HPDE6-E6E7 (cell line): ENCODE measurements at regions not wholly inside any gene's neighbourhood (a gene's known extent, or its start where the extent isn't known, plus 50 kb on each side); places are given as distances from the start of the nearest gene placed in this dataset.
"Not testable (repeated sequence)": the region's sequence is repeated elsewhere in the genome, so short reads cannot be mapped to it uniquely, and the experiment has no call there.

Experiments
- DNase-seq: peaks from one replicate; pipeline ENCODE4 v3.0.0; 2011; ENCODE audit warnings: missing footprints; ENCODE audit errors: extremely low spot score

DNA sequence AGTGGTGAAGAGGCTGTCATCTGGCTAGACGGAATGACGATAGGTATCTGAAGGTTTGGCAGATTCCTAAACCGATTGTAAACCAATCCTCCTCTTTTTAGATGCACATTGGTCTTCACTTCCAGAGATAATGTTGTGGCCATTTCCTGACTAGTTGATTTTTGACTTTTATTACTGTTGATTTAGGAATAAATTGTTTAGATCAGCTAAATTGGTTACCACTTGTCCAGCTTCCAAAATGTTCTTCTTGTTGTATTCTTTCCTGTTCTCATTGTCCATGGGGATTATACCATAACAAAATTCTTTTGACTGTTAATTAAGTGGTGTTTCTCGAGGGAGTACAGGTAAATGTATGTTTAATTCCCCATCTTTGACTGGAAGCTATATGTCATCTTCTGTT is 119.7 kb downstream of the MACROH2A1 start:
- DNase-seq: no peak

DNA sequence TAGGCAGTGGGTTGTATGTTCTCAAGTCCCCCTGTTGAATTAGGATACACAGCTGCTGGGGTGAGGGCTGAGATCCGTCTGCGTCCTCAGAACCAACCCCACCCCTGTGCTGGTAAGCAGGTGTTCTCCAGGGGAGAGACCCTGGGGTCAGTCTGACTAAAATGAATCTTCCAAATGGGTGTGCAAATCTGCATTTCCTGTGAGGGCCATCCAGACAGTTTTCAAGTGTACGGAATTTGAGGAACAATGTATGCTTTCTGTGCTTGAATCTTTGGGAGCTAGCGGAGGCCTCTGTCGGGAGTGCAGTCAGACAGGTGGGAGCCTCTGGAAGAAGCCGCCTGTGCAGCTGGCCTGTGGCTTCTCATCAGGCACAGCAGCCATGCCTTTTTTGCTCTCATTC is 122.9 kb downstream of the MACROH2A1 start:
- DNase-seq: no peak

DNA sequence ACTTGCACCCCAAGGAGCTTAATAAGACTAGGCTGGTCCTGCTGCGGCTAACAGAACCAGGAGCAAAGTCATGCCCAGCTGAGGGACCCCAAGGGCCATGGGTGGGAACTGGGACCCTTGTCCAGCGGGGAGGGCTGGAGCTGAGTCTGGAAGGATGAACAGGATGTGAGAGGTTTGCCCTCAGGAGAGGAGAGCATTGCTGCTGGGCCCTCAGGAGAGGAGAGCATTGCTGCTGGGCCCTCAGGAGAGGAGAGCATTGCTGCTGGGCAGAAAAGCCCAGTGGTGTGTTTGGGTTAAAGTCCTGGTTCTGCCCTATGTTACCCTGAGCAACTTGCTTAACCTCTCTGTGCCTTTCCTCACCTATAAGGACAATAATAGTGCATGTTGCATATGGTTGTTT is 125.8 kb downstream of the MACROH2A1 start:
- DNase-seq: no peak

DNA sequence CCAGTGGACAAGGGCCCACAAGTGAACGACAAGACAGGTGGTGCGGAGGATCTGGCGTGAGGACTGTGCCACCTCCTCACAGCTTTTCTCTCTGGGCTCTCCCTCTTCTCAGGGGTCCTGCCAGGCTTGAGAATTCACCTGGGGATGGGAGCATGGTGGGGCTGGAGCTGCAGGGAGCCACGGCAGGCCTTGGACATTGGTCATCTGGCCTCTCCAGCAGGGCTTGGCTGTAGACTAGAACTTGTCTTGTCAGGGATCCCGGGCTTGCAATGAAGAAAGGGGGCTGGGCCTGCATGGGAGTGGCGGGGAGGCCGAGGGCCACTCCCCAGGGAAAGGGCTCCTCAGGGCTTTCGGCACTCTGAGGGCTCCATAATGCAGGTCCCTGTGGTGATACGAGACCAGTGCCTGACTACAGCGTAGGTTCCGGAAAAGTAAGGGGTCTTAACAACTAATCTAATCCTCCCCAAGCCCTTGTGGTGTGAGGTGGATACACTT is 126.7 kb downstream of the MACROH2A1 start:
- no peak for DNase-seq

DNA sequence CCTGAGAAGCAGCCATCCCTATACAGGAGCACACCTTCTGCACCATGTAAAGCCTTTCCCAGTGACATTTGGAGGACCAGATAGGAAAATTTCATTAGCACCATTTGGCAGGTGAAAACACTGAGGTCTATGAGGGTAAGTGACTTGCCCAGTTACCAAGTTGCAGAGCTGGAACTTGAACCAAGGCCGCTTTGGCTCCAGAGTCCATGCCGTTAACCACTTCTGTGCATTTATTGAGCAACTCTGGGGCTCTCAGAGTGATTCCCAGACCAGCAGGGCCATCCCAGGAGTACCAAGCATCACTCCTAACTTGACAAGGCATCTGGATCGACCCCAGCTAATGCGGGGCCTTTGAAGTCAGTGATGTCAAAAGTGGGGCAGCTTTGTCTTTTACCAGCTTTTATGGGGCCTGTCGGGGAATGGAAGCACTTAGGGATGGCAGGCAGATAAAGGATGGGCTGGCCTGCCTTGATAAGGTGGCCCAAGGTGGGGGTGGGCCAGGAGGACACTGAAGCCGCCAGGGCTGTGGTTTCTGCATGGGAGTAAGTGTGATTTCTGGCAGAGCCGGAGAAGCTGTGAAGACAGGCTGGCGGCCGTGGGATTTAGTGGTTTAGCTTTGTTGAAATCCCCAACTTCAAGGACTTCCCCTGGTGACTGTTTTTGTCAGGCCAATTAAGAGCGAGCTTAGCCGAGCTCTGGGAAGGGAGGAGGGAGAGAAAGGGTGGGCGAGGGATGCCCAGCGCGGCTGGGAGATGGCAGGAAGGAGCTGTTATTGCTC is 127.3 kb downstream of the MACROH2A1 start:
- no peak for DNase-seq

DNA sequence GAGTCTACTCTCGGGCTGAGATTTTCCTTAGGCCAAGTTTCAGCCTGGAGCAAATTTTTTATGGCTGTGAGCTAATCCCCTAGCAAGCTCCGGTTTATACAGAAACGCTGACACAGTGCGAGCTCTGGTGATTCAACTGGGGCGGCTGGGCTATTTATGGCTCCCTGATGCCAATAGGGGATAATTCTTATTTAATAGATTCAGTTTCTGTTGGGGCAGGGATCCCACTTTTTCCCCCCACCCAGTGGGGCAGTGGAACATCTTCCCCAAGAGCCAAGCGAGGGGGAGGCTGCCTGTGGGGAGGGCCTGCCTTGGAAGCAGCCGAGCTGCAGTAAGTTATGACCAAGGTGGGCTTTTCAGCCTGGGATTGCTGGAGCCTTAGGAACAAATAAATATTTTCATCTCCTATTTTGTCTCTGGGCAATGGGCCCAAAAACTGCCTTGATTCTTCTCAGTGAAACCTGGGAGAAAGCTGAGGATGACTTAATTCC is 129.1 kb downstream of the MACROH2A1 start:
- DNase-seq: no peak

DNA sequence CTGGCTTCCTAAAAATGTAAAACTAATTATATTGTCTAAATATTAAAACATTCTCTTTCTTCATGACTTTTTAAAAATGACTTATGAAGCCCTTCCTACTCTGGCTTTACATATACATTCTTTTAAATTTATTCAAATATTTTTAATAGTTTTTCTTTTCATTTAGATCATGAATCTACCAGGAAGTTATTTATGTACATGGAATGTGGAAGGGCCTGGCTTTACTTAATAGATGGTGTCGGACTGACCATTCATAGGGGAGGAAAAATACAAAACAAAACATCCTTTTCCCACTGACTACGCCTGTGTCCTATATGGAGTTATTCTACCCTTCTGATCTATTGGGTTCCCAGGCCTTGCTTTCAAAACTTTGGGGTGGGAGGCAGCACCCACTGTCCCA is 129.8 kb downstream of the MACROH2A1 start:
- DNase-seq: no peak

DNA sequence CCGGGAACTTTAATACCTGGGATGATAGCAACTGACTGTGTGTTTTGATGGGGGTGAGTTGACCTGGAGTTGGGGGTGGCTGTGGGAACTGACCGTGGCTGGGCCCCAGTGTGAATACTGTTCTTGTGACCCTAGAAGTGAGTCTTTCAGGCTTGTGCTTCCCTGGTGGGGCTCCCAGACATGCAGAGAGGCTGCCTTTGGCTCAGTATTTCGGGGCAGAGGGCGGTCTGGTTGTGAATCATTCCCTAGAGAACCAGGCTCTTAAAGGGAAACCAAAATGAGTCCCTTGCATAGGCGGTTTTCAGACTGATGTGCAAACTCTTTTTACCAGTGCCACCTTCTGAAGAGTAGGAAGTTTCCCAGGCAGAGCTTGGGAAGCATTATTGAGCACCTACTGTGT is 132.1 kb downstream of the MACROH2A1 start:
- no peak for DNase-seq

DNA sequence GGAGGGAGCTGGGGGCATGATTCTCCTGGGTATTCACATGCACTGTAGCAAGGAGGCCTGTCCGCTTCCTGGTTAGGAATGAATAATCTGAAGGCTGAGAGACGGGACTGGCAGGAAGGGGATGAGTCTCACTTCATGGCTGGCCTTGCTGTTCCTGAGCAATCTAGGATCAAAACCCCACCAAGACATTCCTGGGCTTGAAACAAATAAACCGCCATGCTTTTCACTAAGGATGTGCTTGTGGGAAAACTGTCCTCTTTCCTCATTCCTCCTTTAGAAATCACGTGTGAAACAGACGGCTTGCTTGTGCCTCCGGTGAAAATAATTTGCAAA is 132.8 kb downstream of the MACROH2A1 start:
- no peak for DNase-seq

DNA sequence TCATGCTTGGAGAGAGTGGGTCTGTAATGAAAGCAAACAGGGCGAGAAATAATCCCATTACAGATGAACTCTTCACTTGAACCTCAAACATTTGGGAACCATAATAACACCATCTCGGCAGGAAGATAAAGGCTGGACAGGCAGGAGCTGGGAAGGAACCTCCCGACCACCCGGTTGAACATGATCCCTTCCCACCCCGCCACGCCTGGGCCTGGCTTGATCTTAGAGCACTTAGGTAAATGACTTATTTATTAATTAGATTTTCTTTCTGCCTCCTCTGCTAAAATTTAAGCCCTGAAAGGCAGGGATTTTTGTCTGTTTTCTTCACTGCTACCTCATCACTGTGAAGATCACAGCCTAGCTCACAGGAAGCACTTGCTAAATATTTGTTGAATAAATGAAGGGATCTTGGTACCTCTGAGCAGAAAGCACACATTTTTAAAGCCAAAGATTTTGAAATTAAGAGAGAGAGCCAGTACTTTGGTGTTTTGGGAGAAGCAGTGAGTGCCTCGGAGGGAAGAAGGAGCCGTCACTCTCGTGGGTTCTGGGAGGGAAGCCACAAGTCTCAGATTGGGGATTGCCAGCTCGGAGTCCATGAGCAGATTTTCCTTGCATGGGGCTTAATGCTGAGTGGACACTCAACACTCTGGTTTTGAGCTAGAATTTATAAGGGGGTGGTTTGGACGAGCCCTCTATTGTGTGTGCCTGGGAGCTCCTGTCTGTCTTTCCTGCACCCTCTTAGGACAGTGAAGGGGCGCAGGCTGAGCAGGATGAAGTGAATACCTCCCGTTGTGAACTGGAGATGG is 133.3 kb downstream of the MACROH2A1 start:
- DNase-seq: no peak

DNA sequence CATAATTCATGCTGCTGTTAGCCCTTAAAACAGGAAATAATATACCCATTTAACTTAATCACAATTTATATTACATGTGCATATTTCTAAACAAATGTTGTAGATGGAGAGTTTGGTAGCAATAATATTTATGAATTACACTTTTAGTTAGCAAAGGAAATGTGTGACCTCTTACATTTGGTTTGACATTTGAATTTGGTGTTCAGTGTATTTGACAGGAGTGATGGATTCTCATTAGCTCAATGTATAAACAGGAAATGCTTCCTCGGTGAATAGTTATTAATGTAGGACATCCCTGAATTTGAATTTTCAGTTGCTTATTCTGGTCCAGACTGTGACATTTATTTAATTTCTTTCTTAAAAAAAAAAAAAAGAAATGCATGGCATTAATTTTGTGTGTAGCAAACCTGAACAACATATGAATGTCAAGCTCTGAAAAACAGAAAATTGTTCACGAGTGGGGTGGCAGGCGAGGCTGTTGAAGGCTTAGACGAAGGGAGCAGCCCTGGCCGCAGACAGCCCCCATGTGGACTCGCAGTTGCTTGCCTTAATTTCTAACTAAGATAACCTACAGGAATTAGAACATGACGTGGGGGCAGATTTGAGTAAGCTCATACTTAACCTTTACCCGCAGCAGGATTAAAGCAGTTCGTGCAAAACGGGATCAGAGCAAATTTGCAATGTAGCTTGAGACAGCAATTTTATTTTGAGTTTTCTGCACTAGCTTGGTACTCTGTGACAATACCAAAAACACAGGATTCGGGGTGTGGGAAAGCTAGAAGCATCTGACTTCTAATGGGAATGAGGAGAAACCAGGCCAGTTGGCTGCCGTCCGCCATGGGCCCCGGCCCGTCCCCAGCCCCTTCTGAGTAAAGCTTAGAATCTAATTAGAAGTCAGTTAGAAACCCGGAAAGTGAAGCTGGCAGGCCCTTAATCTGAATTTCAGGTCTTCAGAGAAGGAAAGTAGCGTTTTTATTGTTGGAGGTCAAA is 134.3 kb downstream of the MACROH2A1 start:
- DNase-seq: no peak

DNA sequence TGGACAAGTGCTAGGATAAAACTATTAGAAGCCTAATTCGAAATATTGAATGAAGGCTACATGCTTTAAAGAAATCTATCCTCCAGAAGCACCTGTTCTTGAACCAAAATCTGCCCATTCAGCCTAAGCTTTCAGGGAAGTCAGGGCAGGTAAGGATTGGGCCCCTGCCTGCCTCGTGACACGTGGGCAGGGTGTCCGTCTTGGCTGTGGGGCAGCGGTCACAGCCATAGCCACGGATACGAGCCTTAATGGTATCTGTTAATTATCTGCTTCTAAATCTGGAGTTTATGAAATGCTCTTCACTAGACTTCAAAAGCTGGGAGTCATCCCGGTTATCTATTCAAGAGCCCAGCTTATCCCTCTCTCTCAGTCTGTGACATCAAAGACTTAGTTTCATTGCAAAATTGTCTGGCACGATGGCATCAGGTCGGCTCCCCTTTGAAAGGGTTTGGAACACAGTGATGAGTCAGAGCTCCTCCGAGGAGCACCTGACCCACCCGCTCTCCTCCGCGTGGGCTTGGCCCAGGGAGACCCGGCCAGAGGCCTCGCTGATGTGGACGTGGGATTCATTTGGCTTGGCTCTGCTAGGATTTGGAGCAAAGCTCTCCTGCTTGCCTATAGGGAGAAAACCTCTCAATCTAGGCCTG is 135.9 kb downstream of the MACROH2A1 start:
- DNase-seq: no peak

DNA sequence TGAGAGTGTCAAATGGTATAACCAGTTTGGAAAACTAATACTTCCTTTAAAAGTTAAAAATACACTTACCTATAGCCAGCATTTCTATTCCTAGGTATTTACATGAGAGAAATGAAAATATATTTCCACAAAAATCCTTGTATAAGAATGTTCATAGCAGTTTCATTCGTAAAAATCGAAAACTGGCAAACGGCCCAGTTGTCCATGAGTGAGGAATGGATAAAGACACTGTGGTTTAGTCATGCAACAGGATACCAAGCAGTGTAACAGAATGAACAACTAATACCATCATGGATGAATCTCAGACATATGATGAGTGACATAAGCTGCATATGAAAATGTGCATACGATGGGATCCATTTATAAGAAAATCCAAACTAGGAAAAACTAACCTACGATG is 136.7 kb downstream of the MACROH2A1 start:
- no peak for DNase-seq

DNA sequence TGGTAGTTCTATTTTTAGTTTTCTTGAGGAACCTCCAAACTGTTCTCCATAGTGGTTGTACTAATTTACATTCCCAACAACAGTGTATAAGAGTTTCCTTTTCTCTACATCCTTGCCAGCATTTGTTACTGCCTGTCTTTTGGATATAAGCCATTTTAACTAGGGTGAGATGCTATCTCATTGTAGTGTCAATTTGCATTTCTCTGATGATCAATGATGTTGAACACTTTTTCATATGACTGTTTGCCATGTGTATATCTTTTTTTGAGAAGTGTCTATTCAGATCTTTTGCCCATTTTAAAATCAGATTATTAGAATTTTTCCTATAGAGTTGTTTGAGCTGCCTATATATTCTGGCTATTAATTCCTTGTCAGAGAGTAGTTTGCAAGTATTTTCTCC is 138.9 kb downstream of the MACROH2A1 start:
- DNase-seq: not testable (repeated sequence)

DNA sequence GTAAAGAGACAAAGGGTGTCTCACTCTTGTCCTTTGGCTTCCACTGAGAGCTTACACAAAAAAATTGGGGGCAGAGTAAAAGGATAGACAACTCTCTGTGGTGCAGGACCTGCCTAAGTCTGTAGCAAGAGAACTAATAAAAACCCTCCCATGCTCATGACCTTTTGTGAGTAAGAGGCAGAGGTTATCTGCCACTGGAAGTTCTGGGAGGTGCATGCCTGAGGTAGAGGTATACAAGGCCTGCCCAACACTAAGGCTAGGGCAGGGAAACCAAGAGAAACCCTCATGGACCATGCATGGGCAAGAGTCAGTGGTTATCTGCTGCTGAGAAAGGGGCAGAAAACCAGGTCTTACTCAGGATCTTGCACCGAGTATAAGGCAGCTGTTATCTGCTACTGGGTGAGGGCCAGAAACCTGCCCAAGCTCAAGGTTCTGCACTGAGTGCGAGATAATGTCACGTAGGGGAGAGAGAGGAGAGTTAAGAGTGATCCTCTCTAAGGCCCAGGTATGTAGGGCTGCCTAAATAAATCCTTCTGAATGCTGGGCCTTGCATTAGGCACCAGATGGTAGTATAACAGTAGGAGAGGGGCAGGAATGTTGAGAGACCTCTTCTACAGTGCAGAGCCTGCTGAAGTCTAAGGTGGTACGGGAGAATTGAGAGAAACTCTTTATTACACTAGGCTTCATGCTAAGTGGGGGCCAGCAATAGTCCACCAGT is 143.4 kb downstream of the MACROH2A1 start:
- DNase-seq: no peak

DNA sequence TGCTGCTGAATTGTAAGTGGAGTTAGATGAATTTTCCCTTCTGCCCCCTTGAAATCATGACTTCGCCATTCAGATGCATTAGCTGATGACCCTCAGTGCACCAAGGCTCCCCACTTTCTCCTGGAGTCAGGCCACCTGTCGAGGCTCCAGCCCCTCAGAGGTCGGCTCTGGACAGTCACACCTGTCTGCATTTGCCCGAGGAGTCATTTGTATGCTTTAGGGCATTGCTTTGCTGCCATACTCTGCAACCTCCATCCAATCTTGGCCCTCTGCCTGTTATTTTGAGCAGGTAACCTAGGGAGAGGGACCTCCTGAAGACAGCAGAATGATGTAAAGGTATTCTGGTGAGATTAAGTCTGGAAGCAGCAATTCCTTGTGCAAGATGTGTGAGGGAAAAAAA is 144.8 kb downstream of the MACROH2A1 start:
- DNase-seq: no peak

DNA sequence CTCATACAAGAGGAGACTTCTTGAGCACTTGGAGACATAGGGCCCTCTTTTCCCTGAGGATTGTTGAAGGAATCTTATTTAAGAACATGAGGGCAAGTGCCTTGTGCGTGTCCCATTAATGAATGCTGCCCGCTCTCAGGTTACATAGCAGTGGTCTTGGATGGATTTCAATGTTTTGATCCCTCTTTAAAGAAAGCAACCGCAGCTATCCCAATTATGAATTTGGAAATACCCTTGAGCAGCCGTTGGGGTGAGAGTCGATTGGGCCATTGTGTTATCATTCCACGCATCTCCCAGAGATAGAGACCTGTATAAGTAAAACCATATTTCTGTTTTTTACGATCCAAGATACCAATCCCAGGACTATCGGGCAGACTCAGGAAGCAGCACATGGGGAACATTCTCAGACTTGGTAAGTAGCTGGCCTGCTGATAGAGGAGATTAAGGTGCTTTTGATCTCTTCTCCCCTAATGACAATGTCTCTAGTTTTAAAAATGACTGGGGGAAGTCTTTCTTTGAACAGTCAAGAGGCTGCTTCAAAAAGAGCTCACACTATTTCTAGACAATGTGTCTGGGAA is 145.3 kb downstream of the MACROH2A1 start:
- no peak for DNase-seq

DNA sequence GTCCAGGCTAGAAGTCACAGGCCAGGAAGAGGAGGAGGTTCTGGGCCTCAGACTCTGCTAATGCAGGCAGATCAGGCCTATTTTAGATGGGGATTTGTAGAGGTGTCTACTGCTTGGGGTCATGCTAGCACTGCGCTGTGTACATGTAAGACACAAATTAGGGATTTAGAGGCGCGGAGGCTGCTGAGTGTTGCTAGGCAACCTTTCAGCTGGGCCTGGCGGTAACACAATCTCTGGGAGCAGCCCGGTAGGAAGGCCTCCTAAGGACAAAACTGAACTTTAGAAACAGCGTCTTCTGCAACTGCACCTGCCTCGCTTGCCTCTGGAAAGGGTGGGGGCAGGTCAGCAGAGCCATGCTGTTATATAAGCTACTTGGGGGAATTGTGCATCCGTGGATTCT is 147.9 kb downstream of the MACROH2A1 start:
- DNase-seq: no peak

DNA sequence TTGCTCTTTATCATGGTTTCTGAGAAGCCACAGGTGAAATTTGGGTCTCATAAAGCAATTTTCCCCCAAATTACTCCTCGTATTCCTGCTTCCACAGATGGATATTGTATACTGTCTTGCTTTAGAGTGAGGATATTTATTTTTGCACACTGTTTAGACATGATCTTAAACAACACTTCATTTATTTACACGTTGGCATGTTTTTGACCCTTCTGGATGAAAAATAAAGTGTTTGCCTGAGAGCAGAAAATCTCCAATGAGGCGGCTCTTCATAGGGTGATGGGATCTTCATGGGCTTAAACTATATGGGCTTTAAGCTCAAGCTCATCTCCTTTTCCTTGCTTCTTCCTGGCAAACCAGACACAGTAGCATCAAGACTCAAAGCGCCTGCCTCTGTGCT is 148.4 kb downstream of the MACROH2A1 start:
- DNase-seq: no peak

DNA sequence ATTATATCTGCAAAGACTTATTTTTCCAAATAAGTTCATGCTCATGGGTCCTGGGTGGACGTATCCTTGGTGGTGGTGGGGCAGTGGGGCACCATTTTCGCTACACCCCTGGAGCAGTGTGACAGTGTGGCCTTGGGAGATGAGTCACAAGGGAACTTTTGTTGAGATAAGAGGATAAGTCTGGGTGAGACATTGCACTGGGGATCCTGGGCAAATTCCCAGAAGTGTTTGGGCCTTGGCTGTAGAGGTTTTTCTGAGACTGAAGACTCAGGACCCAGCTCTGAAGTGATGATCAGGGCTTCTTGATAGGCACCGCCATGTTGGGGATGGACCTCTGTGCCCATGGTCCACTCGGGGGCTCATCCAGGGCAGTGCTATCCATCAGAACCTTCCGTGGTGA is 149.4 kb downstream of the MACROH2A1 start:
- no peak for DNase-seq
